ENCODE measurements at regions not wholly inside any gene's neighbourhood (a gene's known extent, or its start where the extent isn't known, plus 50 kb on each side); places are given as distances from the start of the nearest gene placed in this dataset.

- DNase-seq: no peak
- Histone ChIP-seq H3K4me3 (ENCODE audit: low read depth, low read length) (no peak overlapping the region), H3K9me3 (no peaks in the 10 kb centered on the region), H3K4me1 (no peaks in the 10 kb centered on the region), H3K36me3 (no peaks in the 10 kb centered on the region), H3K27me3 (no peaks in the 10 kb centered on the region)
- TF ChIP-seq CTCF (IDR thresholded peaks at IDR 0.05; ENCODE audit: low read depth, low read length): no peak
Measured at GRCh38 chr5:32984851-32985610, 273.9 kb downstream of the NPR3 start.

- Histone ChIP-seq H3K4me1 (no peaks in the 10 kb centered on the region), H3K9me3 (no peaks in the 10 kb centered on the region), H3K36me3 (no peaks in the 10 kb centered on the region), H3K27me3 (no peaks in the 10 kb centered on the region), H3K4me3 (ENCODE audit: low read depth, low read length) (no peak overlapping the region)
- DNase-seq: no peak
- no peak for TF ChIP-seq CTCF (IDR thresholded peaks at IDR 0.05; ENCODE audit: low read depth, low read length)
Measured at GRCh38 chr5:32989815-32990214, 278.7 kb downstream of the NPR3 start.

- no peak for DNase-seq
- no peaks in the 10 kb centered on the region for H3K9me3 ChIP-seq
- no peaks in the 10 kb centered on the region for H3K36me3 ChIP-seq
- no peak overlapping the region for H3K4me3 ChIP-seq (ENCODE audit: low read depth, low read length)
- no peaks in the 10 kb centered on the region for H3K27me3 ChIP-seq
- TF ChIP-seq CTCF (IDR thresholded peaks at IDR 0.05; ENCODE audit: low read depth, low read length): no peak
- H3K4me1 ChIP-seq: no peaks in the 10 kb centered on the region
Measured at GRCh38 chr5:32990593-32991420, 279.7 kb downstream of the NPR3 start.

GRCh38 chr5:32991421-32991815 lies 280.3 kb downstream of the NPR3 start:
- no peak for TF ChIP-seq CTCF (IDR thresholded peaks at IDR 0.05; ENCODE audit: low read depth, low read length)
- Histone ChIP-seq H3K36me3 (no peaks in the 10 kb centered on the region), H3K4me1 (no peaks in the 10 kb centered on the region), H3K9me3 (no peaks in the 10 kb centered on the region), H3K4me3 (ENCODE audit: low read depth, low read length) (no peak overlapping the region), H3K27me3 (no peaks in the 10 kb centered on the region)
- DNase-seq: no peak

GRCh38 chr5:32996336-32996735 lies 285.2 kb downstream of the NPR3 start:
- no peak for TF ChIP-seq CTCF (IDR thresholded peaks at IDR 0.05; ENCODE audit: low read depth, low read length)
- H3K27me3 ChIP-seq: no peaks in the 10 kb centered on the region
- no peak overlapping the region for H3K4me3 ChIP-seq (ENCODE audit: low read depth, low read length)
- DNase-seq: no peak
- H3K4me1 ChIP-seq: no peaks in the 10 kb centered on the region
- no peaks in the 10 kb centered on the region for H3K9me3 ChIP-seq
- no peaks in the 10 kb centered on the region for H3K36me3 ChIP-seq
